ENCODE measurements at regions not wholly inside any gene's neighbourhood (a gene's known extent, or its start where the extent isn't known, plus 50 kb on each side); places are given as distances from the start of the nearest gene placed in this dataset.

DNA sequence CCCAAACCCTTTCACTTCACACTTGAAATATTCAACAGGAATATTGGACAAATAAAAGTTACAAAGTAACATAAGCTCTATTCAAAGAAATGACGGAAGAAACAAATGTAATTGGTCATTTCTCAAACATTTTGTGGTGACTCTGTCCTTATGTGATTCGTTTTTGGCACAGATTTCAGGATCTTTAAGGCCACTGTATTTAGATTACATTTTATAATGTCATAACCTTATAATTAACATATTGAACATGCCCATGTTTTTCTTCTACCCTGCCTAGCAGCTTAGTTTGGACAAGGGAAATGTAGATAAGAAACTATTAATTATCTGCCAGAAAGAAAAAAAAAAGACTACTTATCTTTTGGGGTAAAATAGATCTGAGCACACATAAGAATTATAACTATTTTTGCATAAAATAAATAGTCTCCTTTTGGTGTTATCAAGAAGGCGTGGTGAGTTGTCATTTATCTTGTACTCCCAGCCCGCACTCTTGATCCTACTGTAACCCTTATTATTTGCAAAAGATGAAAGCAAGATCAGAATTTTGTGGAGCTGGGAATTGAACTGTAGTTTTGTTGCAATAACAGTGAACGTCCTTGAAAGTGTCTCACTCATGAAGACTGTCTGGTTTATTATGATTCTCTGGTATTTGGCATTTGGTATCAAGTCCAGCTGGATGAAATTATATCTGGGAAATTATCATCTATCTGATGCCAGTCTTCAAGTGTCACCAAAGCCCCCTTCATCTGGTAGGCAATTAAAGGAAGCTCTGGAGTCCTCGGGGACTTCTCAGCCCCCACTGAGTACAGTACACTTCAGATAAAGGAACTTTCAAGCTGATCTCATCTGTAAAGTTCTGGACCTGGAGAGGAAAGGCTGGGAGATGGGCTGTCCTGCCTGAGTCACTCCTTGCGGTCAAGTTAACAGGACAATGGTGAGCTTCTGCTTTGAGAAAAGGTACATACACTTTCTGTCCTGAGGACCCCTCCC lies 175.7 kb upstream of the INHBA start:
- DNase-seq (ENCODE audit: low read depth): no peak

DNA sequence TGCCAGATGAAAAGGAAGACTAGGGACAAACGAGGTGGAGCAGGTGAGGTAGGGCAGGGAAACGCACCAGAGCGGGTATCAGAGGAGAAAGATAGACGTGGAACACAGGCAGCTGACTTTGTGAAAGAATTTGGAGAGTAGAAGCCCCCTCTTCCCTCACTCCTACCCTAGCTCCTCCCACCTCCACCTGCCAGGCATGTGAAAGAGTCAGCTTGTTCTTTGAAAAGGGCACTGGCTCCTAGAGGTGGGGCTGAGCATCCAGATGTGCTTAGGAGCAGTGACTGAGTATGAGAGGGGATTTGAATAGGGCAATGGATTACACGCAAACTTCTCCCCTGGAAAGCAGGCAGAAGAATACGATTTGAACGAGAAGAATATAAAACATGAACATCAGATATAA lies 174.2 kb upstream of the INHBA start:
- DNase-seq (ENCODE audit: low read depth): no peak

DNA sequence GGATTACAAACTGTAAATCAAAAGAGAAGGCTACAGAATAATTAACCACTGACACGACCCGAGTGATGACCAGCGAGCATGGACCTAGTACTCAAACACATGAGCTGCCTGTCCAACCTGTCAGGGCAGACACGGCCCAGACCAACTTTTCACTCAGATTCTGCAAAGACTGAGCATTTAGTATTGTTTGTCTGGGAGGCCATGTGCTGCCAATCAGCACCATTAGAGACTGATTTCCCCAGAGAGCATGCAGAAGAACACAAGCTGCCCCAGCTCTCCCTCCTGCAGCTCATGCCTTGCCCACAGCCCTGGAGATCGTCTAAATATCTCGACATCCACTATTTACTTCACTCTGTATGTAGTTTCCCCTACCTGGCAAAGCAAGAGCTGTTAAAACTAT lies 172.6 kb upstream of the INHBA start:
- no peak for DNase-seq (ENCODE audit: low read depth)

DNA sequence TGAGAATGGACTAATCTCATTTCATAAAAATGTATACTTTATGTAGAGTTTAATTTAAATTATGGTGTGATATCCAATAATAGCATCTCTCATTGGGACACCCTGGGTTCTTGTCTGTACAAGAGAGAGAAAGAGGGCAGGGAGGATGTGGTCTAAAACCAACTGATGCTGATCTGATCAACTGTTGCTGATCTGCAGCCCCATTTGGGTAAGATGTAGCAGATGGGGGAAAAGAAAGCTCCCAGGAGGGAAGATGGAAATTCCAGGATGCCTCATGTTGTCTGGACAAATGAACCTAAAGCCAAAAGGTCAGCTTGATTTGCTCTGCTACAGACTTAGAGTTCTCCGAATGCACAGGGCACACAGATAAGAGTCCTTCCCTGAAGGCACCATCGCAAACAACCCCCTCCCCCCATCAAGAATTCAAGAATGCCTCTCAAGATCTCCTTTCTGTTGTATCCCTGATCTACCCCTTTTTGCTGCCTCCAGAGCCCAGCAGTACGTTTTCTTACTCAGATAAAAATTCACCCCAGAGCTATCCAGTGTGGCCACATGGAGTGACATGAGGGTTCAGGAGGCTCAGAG lies 171.4 kb upstream of the INHBA start:
- DNase-seq (ENCODE audit: low read depth): no peak

DNA sequence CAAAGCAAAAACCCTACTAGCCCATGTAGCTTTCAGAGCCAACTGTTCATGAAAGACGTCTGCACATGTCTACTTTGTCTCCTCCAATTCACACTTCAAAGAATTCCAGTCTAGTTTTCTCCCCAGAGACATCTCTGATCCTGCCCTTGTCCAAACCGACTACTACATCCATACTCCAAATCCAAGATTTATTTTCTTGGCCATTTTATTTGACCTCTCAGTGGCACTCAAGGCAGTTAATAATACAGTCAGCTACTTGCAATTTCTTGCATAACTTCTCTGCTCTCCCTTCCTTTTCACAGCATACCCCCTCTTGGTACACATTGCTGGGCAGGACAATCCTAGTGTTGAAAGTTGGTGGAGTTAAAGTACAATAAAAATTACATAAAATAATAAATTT lies 170.9 kb upstream of the INHBA start:
- DNase-seq (ENCODE audit: low read depth): no peak

DNA sequence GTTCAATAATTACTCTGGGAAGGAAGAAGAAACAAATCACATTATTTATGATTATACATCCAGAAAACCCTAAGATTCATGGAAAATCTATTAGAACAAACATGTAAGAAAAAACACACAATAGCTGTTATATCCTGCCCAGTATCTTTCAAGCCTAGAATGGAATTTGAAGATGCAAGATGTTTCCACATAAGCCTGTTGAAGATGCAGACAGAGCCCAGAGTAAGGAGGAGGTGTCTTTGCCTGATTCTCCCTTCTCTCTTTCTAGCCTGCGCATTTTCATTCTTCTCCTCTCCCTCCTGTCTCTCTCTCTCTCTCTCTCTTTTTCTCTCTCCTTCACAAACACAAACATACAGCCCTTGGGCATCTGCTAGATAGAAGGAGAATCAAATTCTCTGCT lies 170.1 kb upstream of the INHBA start:
- DNase-seq (ENCODE audit: low read depth): no peak

DNA sequence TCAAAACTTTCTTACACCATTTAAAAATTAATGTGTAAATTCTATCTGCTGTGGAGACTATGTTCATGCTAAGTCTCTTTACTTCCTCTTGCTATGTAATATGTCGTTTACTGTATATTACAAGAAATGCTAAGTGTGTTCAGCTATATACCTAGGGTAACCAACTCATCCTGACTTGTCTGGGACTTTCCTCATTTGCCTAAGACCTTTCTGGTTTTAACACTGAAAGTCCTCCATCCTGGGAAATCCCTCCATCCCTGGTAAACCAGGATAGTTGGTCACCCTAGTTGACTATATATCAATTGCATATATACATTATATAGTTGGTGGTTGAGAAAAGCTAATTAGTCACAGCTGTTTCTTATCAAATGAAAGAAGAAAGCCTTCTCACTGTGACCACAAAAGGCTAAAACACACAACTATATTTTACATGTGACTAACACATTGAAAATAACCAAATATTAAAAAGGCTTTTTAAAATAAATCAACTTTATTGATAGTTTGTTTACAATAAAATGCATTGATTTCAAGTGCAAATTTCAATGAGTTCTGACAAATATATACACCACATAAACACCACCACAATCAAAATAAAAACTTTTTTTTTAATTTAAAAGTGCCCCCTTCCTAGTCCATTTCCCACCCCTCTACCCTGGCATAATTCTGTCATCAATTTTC lies 167.7 kb upstream of the INHBA start:
- DNase-seq (ENCODE audit: low read depth): no peak

DNA sequence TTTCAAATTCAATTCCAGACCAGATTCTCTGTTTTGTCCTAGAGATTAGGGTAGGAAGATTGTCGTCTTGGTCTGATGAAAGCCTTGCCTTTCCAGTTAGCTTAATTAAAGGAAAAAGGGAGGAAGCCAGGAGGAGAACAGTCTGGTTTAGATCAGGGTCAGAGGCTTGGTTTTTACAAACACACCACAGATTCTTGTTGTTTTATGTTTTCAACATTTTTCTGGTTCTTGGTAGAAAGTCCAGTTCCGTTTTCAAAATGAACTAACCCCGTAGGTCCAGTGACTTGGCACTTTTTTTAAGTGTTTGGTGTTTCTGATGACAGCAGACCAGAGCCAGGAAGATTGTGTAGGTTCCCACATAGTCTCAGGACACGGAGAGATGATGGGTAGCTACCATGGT lies 167.1 kb upstream of the INHBA start:
- no peak for DNase-seq (ENCODE audit: low read depth)

DNA sequence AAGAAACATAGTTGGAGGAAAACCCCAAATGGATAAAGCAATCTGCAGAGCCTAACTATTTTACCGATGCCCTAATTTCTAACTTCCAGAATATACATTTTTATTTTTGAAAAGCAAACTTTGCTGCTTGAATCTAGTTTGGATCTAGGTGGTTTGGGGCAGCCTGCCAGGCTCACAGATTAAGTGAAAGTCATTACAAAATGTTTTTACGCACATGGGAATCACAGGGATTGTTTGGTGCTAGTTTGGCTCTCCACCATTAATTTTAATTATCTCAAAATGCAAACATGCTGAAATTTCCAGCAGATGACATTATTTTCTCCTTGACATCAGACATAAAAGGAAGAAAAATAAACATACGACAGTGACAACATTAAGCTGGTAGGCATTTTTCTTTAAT lies 166.7 kb upstream of the INHBA start:
- no peak for DNase-seq (ENCODE audit: low read depth)

DNA sequence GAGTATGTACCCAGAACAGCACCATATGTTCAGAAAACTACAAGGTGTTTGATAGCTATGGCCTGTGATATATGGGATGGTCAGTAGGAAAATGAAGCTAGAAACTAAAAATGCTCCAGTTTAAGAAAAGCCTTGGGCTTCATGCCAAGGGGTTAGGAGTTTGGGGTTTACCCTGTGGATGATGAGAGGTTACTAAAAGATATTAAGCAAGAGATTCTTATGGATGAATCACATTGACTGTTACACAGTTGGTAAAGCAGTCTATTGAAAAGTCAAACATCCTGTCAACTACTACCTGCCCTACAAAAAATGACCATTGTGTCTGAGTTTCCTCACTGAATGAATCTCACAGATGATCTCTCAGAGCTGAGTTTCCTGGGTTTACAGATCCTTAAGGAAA lies 166.2 kb upstream of the INHBA start:
- DNase-seq (ENCODE audit: low read depth): no peak

DNA sequence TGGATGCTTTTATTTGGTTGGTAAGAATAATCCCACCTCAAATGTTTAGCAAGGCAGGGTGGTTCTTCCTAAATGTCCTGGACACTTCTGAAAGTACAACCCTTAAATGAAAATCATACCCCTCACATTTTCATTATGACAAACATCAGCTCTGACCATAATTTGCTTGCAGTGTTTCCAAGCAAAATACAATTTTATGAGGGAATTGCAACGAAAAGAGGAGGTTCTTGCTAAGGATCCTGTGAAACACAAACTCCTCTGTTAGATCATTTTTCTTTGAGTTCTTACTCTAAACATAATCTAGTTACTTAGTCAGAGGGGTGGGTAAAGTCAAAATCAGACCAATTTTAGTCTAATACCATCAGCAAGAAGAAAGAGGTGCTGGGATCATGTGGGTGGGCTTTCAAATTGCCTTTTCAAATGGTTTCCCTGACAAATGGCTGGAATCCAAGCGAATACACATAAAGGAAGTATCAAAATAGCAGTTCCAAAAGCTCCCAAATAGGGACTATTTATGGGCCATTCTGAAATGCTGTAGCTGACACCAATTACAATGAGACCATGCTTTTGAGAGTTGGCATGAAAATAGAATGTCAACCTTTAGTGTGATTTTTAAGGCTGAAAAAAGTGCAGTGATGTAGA lies 164.9 kb upstream of the INHBA start:
- DNase-seq (ENCODE audit: low read depth): no peak

DNA sequence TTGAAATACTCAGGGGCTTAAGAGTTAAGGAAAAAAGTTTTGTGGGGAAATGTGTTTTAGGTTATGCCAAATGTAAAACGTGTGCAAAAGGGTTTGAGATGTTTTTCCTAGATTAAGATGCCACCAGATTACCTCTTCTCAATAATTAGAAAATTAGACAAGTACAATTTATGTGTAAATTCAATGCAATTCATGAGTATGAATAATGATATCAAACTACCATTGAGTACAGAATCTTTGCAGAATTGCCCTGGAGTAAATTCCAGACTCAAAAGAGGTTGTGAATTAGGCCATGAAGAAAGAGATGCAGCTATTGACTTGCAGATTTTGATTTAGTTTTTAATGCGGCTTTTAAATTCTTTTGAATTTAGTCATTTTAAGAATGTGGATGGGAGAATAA lies 159.4 kb upstream of the INHBA start:
- no peak for DNase-seq (ENCODE audit: low read depth)

DNA sequence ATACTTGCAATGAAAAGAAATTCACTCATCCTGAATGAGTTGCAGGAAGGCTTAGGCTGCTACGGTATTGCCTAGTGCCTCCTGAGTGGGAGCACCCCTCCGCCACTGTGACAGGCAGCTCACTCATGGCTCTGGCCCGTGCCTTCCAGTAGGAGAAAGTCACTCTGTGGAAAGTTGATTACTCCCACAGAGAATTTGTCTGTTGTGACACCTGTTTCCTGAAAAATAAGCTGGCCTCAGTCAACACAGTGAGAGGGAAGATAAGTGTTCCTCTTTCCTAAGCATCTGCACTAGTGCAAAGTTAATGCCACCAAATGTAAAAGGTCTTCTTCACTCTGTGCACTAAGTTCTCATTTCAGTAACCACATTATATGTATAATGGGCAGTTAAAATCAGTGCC lies 158.8 kb upstream of the INHBA start:
- no peak for DNase-seq (ENCODE audit: low read depth)

DNA sequence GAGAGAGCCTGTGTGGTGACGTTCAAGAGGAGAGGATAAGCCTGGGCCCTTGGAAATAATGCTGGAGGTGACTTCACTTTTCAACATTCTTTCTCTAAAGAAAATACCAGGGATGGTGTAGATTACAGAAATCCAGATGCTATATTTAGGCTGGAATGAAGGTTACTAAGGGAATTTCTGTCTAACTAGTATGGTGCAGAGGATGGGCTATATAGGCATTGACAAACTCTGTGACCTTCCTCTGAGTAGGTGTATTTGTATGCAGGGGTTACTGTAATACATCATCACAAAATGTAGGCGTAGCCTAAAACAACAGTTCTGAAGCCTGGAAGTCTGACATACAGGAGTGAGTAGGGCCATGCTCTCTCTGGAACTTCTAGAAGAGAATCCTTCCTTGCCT lies 155.3 kb upstream of the INHBA start:
- DNase-seq (ENCODE audit: low read depth): no peak

DNA sequence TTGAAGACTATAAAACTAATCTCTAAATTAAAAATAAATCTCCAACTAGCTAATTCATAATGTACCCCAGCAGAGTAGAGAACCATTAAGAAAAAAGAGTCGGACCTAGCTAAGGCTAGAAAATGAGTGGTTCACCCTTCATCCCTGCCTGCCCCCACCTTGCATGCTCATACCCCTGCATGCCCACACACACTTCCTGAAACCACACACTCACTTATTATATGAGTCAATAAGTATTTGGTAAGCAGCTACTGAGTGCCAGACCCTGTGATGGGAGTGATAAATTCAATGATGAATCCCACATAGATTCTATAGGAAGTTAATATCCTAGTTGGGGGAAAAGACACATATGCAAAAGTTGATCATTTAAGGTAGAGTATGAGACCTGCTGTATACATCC lies 152.9 kb upstream of the INHBA start:
- DNase-seq (ENCODE audit: low read depth): no peak

DNA sequence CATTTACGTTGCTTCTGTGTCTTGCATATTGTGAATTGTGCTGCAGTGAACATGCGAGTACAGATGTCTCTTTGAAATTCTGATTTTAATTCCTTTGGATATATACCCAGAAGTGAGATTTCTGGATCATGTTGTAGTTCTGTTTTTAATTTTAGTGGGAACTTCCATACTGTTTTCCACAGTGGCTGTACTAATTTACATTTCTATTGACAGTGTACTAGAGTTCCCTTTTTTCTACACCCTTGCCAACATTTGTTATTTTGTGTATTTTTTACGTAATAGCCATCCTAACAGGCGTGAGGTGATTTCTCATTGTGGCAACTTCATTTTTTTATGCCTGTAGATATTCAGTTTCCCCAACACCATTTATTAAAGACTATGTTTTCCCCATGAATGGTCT lies 144.7 kb upstream of the INHBA start:
- DNase-seq (ENCODE audit: low read depth): no peak

DNA sequence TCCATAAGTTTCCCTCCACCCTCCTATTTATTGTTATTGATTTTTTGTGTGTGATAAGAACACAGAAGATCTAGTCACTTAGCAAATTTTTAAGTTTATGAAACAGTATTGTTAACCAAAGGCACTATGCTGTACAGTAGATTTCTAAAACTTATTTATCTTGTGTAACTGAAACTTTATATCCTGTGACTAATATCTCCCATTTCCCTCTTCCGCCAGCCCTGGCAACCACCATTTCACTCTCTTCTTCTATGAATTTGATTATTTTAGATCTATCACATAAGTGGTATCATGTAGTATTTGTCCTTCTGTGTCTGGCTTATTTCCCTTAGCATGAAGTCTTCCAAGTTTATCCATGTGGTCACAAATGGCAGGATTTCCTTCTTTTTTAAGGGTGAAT lies 144.3 kb upstream of the INHBA start:
- no peak for DNase-seq (ENCODE audit: low read depth)

DNA sequence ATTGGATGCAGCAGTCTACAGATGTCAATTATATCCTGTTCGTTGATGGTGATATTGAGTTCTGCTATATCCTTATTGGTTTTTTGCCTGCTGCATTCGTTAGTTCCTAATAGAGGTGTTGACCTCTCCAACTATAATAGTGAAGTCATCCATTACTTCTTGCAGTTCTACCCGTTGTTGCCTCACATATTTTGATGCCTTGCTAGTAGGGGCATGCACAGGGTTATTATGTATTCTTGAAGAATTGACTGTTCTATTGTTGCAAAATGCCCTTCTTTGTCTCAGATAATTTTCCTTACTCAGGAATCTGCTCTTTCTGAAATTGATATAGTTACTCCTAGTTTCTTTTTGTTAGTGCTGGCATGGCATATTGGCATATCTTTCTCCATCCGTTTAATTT lies 140.1 kb upstream of the INHBA start:
- DNase-seq (ENCODE audit: low read depth): no peak

DNA sequence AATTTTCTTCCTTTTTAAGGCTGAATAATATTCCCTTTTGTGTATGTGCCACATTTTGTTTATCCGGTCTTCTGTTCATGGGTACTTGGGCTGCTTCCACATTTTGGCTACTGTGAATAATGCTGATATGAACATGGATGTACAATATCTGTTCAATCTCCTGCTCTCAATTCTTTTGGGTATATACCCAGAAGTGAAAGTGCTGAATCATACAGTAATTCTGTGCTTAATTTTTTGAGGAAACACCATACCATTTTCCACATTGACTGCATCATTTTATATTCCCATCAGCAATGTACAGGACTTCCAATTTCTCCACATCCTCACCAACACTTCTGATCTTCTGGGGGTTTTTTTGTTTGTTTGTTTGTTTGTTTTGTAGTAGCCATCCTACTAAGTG lies 135.0 kb upstream of the INHBA start:
- no peak for DNase-seq (ENCODE audit: low read depth)

DNA sequence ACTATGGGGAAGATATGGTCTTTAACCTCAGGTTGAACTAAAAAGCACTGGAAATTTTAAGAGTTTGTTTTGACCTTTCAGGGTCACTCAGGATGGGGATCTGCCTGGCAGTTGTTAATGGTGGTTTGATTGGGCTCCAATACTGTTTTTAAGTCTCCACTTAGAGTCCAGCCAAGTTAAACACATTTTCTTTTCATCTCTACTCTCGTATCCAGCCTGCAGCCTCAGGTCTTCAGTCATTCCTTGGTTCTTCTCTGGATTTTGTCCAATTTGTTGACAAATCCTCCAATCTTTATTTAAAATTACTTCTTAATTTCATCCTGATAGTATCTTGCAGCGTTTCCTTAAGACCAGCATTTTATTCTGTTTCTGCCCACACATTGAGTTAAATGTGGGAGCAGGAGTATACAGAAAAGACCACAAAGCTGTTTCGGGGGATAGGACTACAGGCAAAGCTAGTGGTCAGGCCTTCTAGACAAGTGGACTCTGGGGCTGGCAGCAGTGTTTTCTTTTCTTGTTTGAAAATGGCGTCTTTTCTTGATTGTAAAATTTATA lies 133.2 kb upstream of the INHBA start:
- DNase-seq (ENCODE audit: low read depth): no peak

DNA sequence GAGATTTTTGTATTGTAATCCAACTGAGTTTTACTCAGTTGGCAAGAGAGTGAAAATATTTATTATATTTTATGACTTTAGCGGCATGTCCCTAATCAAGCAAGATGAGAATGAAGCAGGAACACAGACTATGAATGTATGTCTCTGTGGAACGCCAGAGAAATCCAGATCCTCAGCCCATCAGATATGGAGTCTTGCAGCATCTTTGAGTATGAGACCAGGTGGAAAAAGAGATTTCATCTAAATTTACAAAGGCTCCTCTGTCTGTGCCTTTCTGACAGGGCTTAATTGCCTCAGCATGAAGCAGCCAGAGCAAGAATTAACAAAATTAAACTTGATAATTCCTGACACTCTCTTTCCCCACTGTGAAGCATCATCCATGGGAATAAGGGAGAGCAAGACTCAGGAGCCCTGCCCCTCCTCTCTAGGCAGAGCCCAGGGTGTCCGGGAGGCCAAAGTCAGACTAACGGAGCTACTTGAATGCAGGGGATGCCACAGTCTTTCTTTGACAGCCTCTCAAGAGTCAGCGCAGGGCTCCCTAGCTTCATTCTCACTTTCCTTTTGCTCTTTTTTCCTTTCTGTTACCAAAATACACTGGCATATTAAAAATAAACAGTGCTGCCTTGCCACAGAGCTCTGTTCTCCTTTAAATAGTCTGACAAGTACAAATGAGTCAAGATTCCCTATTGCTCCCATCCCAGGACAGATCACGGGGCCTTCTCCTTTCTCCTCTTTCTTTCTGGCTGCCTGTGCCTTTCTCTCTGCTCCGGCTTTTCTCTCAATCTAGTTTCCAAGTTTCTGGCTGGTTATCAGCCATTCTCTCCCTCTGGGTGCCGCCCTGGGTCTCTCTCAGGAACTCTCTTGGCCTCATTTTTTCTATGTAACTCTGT lies 132.2 kb upstream of the INHBA start:
- no peak for DNase-seq (ENCODE audit: low read depth)
